ENCODE measurements at regions not wholly inside any gene's neighbourhood (a gene's known extent, or its start where the extent isn't known, plus 50 kb on each side); places are given as distances from the start of the nearest gene placed in this dataset.

- in situ Hi-C loops (cut with HindIII; ENCODE audit: low sequenced_read_pairs): loop anchor here (25.0 kb wide), 1 partner anchor 258 kb away; no protein-coding TSS in a partner anchor
- TF ChIP-seq CTCF (IDR thresholded peaks at IDR 0.05; ENCODE audit: low read depth, low read length): no peak
- H3K4me3 ChIP-seq (ENCODE audit: low read depth, low read length): no peak overlapping the region
- DNase-seq (ENCODE audit: low read depth, low spot score): no peak
Observed at GRCh38 chr14:100670753-100671049, 56.0 kb upstream of the DLK1 start.

GRCh38 chr14:100671386-100671901 lies 55.2 kb upstream of the DLK1 start:
- no peak for DNase-seq (ENCODE audit: low read depth, low spot score)
- TF ChIP-seq CTCF (IDR thresholded peaks at IDR 0.05; ENCODE audit: low read depth, low read length): no peak
- in situ Hi-C loops (cut with HindIII; ENCODE audit: low sequenced_read_pairs): loop anchor here (25.0 kb wide), 1 partner anchor 259 kb away; no protein-coding TSS in a partner anchor
- H3K4me3 ChIP-seq (ENCODE audit: low read depth, low read length): no peak overlapping the region

GRCh38 chr14:100671906-100672305 lies 54.8 kb upstream of the DLK1 start:
- TF ChIP-seq CTCF (IDR thresholded peaks at IDR 0.05; ENCODE audit: low read depth, low read length): no peak
- DNase-seq (ENCODE audit: low read depth, low spot score): no peak
- in situ Hi-C loops (cut with HindIII; ENCODE audit: low sequenced_read_pairs): loop anchor here (25.0 kb wide), 1 partner anchor 260 kb away; no protein-coding TSS in a partner anchor
- H3K4me3 ChIP-seq (ENCODE audit: low read depth, low read length): no peak overlapping the region

GRCh38 chr14:100673085-100673806 lies 53.4 kb upstream of the DLK1 start:
- in situ Hi-C loops (cut with HindIII; ENCODE audit: low sequenced_read_pairs): loop anchor here (25.0 kb wide), 1 partner anchor 261 kb away; no protein-coding TSS in a partner anchor

GRCh38 chr14:100673807-100674154 lies 52.9 kb upstream of the DLK1 start:
- no peak for DNase-seq (ENCODE audit: low read depth, low spot score)
- in situ Hi-C loops (cut with HindIII; ENCODE audit: low sequenced_read_pairs): loop anchor here (25.0 kb wide), 1 partner anchor 261 kb away; no protein-coding TSS in a partner anchor
- no peak for TF ChIP-seq CTCF (IDR thresholded peaks at IDR 0.05; ENCODE audit: low read depth, low read length)
- H3K4me3 ChIP-seq (ENCODE audit: low read depth, low read length): no peak overlapping the region

More at GRCh38 chr14:100673085-100673806, 53.4 kb upstream of the DLK1 start:
- no peak for DNase-seq (ENCODE audit: low read depth, low spot score)
- TF ChIP-seq CTCF (IDR thresholded peaks at IDR 0.05; ENCODE audit: low read depth, low read length): no peak
- no peak overlapping the region for H3K4me3 ChIP-seq (ENCODE audit: low read depth, low read length)

GRCh38 chr14:100674428-100674827 lies 52.3 kb upstream of the DLK1 start:
- H3K4me3 ChIP-seq (ENCODE audit: low read depth, low read length): no peak overlapping the region
- DNase-seq (ENCODE audit: low read depth, low spot score): no peak
- no peak for TF ChIP-seq CTCF (IDR thresholded peaks at IDR 0.05; ENCODE audit: low read depth, low read length)
- in situ Hi-C loops (cut with HindIII; ENCODE audit: low sequenced_read_pairs): loop anchor here (25.0 kb wide), 1 partner anchor 262 kb away; no protein-coding TSS in a partner anchor

All from astrocyte of the spinal cord (primary cell).